ENCODE measurements at regions not wholly inside any gene's neighbourhood (a gene's known extent, or its start where the extent isn't known, plus 50 kb on each side); places are given as distances from the start of the nearest gene placed in this dataset.

- no peak for DNase-seq (ENCODE audit: extremely low spot score)
- CTCF ChIA-PET = no interaction called here
- POLR2A ChIA-PET = no interaction called here
- no peak for TF ChIP-seq CTCF (IDR thresholded peaks at IDR 0.05; ENCODE audit: control extremely low read depth, extremely low read depth, low read depth, missing control alignments)
Measured at GRCh38 chr9:85212887-85213286, 528.9 kb downstream of the AGTPBP1 start.

GRCh38 chr9:85212209-85212608, 529.5 kb downstream of the AGTPBP1 start:
- CTCF ChIA-PET = no interaction called here
- TF ChIP-seq CTCF (IDR thresholded peaks at IDR 0.05; ENCODE audit: control extremely low read depth, extremely low read depth, low read depth, missing control alignments) = no peak
- no peak for DNase-seq (ENCODE audit: extremely low spot score)
- POLR2A ChIA-PET = no interaction called here

DNA sequence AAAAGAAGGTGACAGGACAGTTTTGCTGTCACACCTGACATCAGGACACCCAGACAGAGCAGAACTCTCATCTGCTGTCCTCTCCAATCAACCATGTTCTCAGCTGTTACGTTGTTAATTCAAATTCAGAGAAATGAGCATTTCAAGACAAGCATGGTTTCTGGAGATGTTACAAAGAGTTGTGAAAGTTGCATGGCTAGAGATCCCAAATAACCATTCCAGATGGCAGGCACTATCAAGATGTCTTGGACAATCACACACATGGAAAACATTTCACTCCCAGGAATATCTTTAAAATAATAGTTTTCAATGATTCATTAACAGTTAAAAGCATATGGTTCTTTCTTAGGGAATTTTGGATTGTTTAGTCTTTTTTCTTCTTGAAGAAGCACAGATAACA, 533.1 kb downstream of the AGTPBP1 start:
- no peak for TF ChIP-seq CTCF (IDR thresholded peaks at IDR 0.05; ENCODE audit: control extremely low read depth, extremely low read depth, low read depth, missing control alignments)
- CTCF ChIA-PET = no interaction called here
- no peak for DNase-seq (ENCODE audit: extremely low spot score)
- POLR2A ChIA-PET = no interaction called here

GRCh38 chr9:85204176-85204575, 534.6 kb downstream of the NTRK2 start:
- no peak for TF ChIP-seq CTCF (IDR thresholded peaks at IDR 0.05; ENCODE audit: control extremely low read depth, extremely low read depth, low read depth, missing control alignments)
- POLR2A ChIA-PET = no interaction called here
- DNase-seq (ENCODE audit: extremely low spot score) = no peak
- CTCF ChIA-PET = no interaction called here

DNA sequence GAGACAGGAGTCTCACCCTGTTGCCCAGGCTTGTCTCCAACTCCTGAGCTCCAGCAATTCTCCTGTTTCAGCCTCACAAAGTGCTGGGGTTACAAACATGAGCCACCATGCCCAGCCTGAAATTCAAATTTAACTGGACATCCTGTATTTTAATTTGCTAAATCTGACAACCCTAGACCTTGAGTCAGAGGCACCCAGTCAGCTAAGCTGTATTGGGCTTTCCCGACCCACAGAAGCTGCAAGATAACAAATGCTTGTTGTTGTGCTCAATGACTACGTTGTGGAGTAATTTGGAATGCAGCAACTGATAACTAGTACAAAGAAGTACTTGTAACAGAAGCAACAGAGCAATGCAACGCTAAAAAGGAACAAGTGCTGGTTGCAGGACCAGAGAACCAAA, 533.1 kb downstream of the NTRK2 start:
- CTCF ChIA-PET = no interaction called here
- no peak for DNase-seq (ENCODE audit: extremely low spot score)
- POLR2A ChIA-PET = no interaction called here
- no peak for TF ChIP-seq CTCF (IDR thresholded peaks at IDR 0.05; ENCODE audit: control extremely low read depth, extremely low read depth, low read depth, missing control alignments)

DNA sequence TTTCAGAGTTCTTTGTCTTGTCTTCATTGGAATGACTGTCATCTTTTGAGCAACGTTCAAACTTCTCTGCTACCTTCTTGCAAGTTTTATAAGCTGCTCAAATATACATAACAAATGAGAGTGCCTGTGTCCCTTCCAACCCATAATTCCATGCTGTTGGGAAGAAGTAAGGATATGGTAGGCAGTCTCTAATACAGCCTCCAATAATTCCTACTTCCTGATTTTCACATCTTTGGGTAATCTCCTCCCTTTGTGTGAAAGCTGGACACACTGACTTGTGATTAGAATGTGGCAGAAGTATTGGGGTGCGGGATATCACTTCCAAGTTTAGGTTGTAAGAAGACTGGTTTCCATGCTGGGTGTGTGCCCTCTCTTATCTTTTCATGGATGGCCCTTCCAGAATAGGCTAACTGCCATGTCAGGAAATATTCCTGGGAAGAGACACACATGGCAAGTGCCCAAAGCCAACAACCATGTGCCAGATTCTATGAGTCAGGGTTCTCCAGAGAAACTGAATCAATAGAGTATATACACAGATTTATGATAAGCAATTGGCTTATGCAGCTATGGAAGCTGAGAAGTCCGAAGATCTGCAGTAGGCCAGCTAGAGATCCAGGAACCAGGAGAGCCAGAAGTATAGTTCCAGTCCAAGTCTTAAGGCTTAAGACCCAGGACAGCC, 531.3 kb downstream of the NTRK2 start:
- ChIA-PET CTCF (no interaction called here), POLR2A (no interaction called here)
- DNase-seq (ENCODE audit: extremely low spot score) = no peak
- TF ChIP-seq CTCF (IDR thresholded peaks at IDR 0.05; ENCODE audit: control extremely low read depth, extremely low read depth, low read depth, missing control alignments) = no peak

Measured in GM10248 (cell line).